SU-DHL-6 (cell line): ENCODE measurements at regions not wholly inside any gene's neighbourhood (a gene's known extent, or its start where the extent isn't known, plus 50 kb on each side); places are given as distances from the start of the nearest gene placed in this dataset.

ENCODE experiments used
- H2AFZ ChIP-seq: fragments of 200-600 bp; sonication (generic); 2 replicates; pipeline ENCODE4 v1.6.1; 2014; ENCODE audit warnings: low read depth, mild to moderate bottlenecking, moderate library complexity, mixed read lengths, antibody characterized with exemption, low read length; ENCODE audit not compliant: severe bottlenecking
- H3F3A ChIP-seq: fragments of 200-600 bp; shearing (Covaris generic); 2 replicates; pipeline ENCODE4 v1.6.0; 2016; ENCODE audit warnings: antibody characterized with exemption, mild to moderate bottlenecking; ENCODE audit not compliant: insufficient read depth
- H3K27ac ChIP-seq: fragments of 200-600 bp; sonication (generic); 2 replicates; pipeline ENCODE4 v1.5.1; 2016; ENCODE audit warnings: low read depth, mild to moderate bottlenecking, low read length, moderate library complexity, mixed read lengths
- H3K27me3 ChIP-seq: fragments of 200-600 bp; sonication (generic), shearing (Covaris generic); 2 replicates; pipeline ENCODE4 v1.6.0; 2014; ENCODE audit warnings: mild to moderate bottlenecking, low read length
- H3K36me3 ChIP-seq: fragments of 200-600 bp; sonication (generic); 2 replicates; pipeline ENCODE4 v1.6.1; 2014; ENCODE audit warnings: mild to moderate bottlenecking, low read length, mixed read lengths
- H3K4me2 ChIP-seq: fragments of 300-600, 200-600 bp; shearing (Covaris generic), sonication (generic); 2 replicates; pipeline ENCODE4 v1.6.0; 2014; ENCODE audit warnings: low read length, low read depth, mild to moderate bottlenecking; ENCODE audit not compliant: poor library complexity, severe bottlenecking
- H3K4me3 ChIP-seq: fragments of 200-600 bp; sonication (generic); 2 replicates; pipeline ENCODE4 v1.5.1; 2014; ENCODE audit warnings: antibody characterized with exemption, low read length, mild to moderate bottlenecking, mixed read lengths; ENCODE audit not compliant: insufficient read depth, poor library complexity, severe bottlenecking
- H3K79me2 ChIP-seq: fragments of 200-600 bp; sonication (generic); 2 replicates; pipeline ENCODE4 v1.6.1; 2014; ENCODE audit warnings: mild to moderate bottlenecking, low read length, moderate library complexity; ENCODE audit not compliant: insufficient read depth
- H3K9ac ChIP-seq: fragments of 200-600 bp; sonication (generic); 2 replicates; pipeline ENCODE4 v1.7.0; 2014; ENCODE audit warnings: mild to moderate bottlenecking, low read length
- H3K9me2 ChIP-seq: fragments of 200-600 bp; sonication (generic); replicated peaks from 2 replicates; pipeline ENCODE4 v1.6.1; 2014; ENCODE audit warnings: low read length; ENCODE audit not compliant: insufficient read depth
- H3K9me3 ChIP-seq: fragments of 200-600 bp; sonication (generic); 2 replicates; pipeline ENCODE4 v1.6.1; 2014; ENCODE audit warnings: low read length, mixed read lengths; ENCODE audit not compliant: insufficient read depth
- H4K20me1 ChIP-seq: fragments of 200-600 bp; sonication (generic); 2 replicates; pipeline ENCODE4 v1.6.1; 2014; ENCODE audit warnings: low read depth, mild to moderate bottlenecking, antibody characterized with exemption, low read length, moderate library complexity, mixed read lengths
- CTCF ChIP-seq: fragments of 200-600 bp; sonication (generic); IDR thresholded peaks from one replicate; pipeline ENCODE4 v1.5.1; 2017; ENCODE audit warnings: antibody characterized with exemption, mild to moderate bottlenecking, low read length, moderate library complexity; ENCODE audit not compliant: insufficient read depth, poor library complexity, severe bottlenecking
- EZH2phosphoT487 ChIP-seq: fragments of 200-600 bp; sonication (generic), shearing (Covaris generic); conservative IDR thresholded peaks from 2 replicates; pipeline ENCODE4 v1.6.1; 2018; ENCODE audit warnings: mild to moderate bottlenecking, antibody characterized with exemption, low read length, moderate library complexity, mixed read lengths

- no peaks in the 10 kb centered on the region for H3K27me3 ChIP-seq
- no peaks in the 10 kb centered on the region for H3K9me2 ChIP-seq
- no peaks in the 10 kb centered on the region for H3K79me2 ChIP-seq
- no peak overlapping the region for H2AFZ ChIP-seq
- no peaks in the 10 kb centered on the region for H3F3A ChIP-seq
- no peak overlapping the region for H3K4me2 ChIP-seq
- no peaks in the 10 kb centered on the region for H3K36me3 ChIP-seq
- no peaks in the 10 kb centered on the region for H4K20me1 ChIP-seq
- H3K9ac ChIP-seq: no peak overlapping the region
- H3K4me3 ChIP-seq: no peak overlapping the region
- TF ChIP-seq EZH2phosphoT487 (no peak), CTCF (no peak)
- H3K9me3 ChIP-seq: no peaks in the 10 kb centered on the region
- H3K27ac ChIP-seq: no peak overlapping the region
Observed at GRCh38 chr14:46198676-46199075, 452.9 kb downstream of the RPL10L start.

GRCh38 chr14:46197856-46198255 lies 453.7 kb downstream of the RPL10L start:
- no peaks in the 10 kb centered on the region for H3F3A ChIP-seq
- H3K4me3 ChIP-seq: no peak overlapping the region
- no peak overlapping the region for H2AFZ ChIP-seq
- no peak overlapping the region for H3K27ac ChIP-seq
- TF ChIP-seq CTCF: no peak
- TF ChIP-seq EZH2phosphoT487: no peak
- no peaks in the 10 kb centered on the region for H3K9me2 ChIP-seq
- no peak overlapping the region for H3K9ac ChIP-seq
- H3K36me3 ChIP-seq: no peaks in the 10 kb centered on the region
- no peaks in the 10 kb centered on the region for H3K9me3 ChIP-seq
- no peak overlapping the region for H3K4me2 ChIP-seq
- H3K79me2 ChIP-seq: no peaks in the 10 kb centered on the region
- no peaks in the 10 kb centered on the region for H4K20me1 ChIP-seq
- H3K27me3 ChIP-seq: no peaks in the 10 kb centered on the region
